GM23248 (cell line): ENCODE measurements at regions not wholly inside any gene's neighbourhood (a gene's known extent, or its start where the extent isn't known, plus 50 kb on each side); places are given as distances from the start of the nearest gene placed in this dataset.

ENCODE experiments used
- EZH2 ChIP-seq: fragments of 200-600 bp; sonication (generic); IDR thresholded peaks from 2 replicates; pipeline ENCODE4 v1.6.1; 2018; ENCODE audit warnings: antibody characterized with exemption, mild to moderate bottlenecking; ENCODE audit not compliant: insufficient read depth, poor library complexity, severe bottlenecking
- EZH2phosphoT487 ChIP-seq: fragments of 200-600 bp; sonication (generic); IDR thresholded peaks from 2 replicates; pipeline ENCODE4 v1.6.1; 2018; ENCODE audit warnings: antibody characterized with exemption, moderate library complexity, mild to moderate bottlenecking, low read depth; ENCODE audit not compliant: insufficient read depth

- TF ChIP-seq EZH2phosphoT487 (no peak), EZH2 (no peak)
These were observed 1063.2 kb upstream of the TENM4 start for GRCh38 chr11:80503990-80504389.
